DND-41 (cell line): ENCODE measurements at regions not wholly inside any gene's neighbourhood (a gene's known extent, or its start where the extent isn't known, plus 50 kb on each side); places are given as distances from the start of the nearest gene placed in this dataset.

ENCODE experiments used
- ATAC-seq: fragments of 200-7000 bp; cut with Tn5 transposase; 3 replicates; pipeline ENCODE4 v1.9.1; 2021; ENCODE audit warnings: low read depth; ENCODE audit not compliant: insufficient read depth
- DNase-seq: peaks from one replicate; pipeline ENCODE4 v3.0.0-alpha.2; 2020
- H2AFZ ChIP-seq: 2 replicates; pipeline ENCODE4 v1.6.0; 2012; ENCODE audit warnings: low read depth, low read length
- H3K27ac ChIP-seq: 2 replicates; pipeline ENCODE4 v1.5.1; 2012; ENCODE audit warnings: low read length, inconsistent platforms
- H3K27me3 ChIP-seq: fragments of 200-600 bp; sonication (generic); 2 replicates; pipeline ENCODE4 v1.6.0; 2012; ENCODE audit warnings: low read length, mild to moderate bottlenecking, inconsistent platforms; ENCODE audit not compliant: insufficient read depth, poor library complexity
- H3K36me3 ChIP-seq: 2 replicates; pipeline ENCODE4 v1.5.1; 2012; ENCODE audit warnings: low read length, inconsistent platforms; ENCODE audit not compliant: insufficient read depth
- H3K4me1 ChIP-seq: 2 replicates; pipeline ENCODE4 v1.5.1; 2012; ENCODE audit warnings: mild to moderate bottlenecking, low read length; ENCODE audit not compliant: insufficient read depth
- H3K4me2 ChIP-seq: 2 replicates; pipeline ENCODE4 v1.6.0; 2012; ENCODE audit warnings: mild to moderate bottlenecking, moderate library complexity, low read length, inconsistent platforms; ENCODE audit not compliant: insufficient read depth
- H3K4me3 ChIP-seq, 2 experiments: fragments of 200-600 bp in 1 of 2; shearing (Covaris generic) in 1 of 2; 2 replicates each; pipeline ENCODE4 v1.5.1; 2012 to 2016; ENCODE audit warnings: inconsistent platforms in 2 of 2, low read length in 2 of 2, mild to moderate bottlenecking in 2 of 2, low read depth in 1 of 2, moderate library complexity in 1 of 2
- H3K79me2 ChIP-seq: 2 replicates; pipeline ENCODE4 v1.6.0; 2012; ENCODE audit warnings: low read length, inconsistent platforms; ENCODE audit not compliant: insufficient read depth
- H3K9ac ChIP-seq: 2 replicates; pipeline ENCODE4 v1.6.0; 2012; ENCODE audit warnings: low read depth, mild to moderate bottlenecking, inconsistent platforms, low read length, moderate library complexity
- H3K9me3 ChIP-seq: 2 replicates; pipeline ENCODE4 v1.5.1; 2012; ENCODE audit warnings: low read length, moderate library complexity, mild to moderate bottlenecking, inconsistent platforms; ENCODE audit not compliant: insufficient read depth, severe bottlenecking
- H4K20me1 ChIP-seq: 2 replicates; pipeline ENCODE4 v1.6.0; 2012; ENCODE audit warnings: low read length; ENCODE audit not compliant: insufficient read depth
- CTCF ChIP-seq: IDR thresholded peaks from 2 replicates; pipeline ENCODE4 v1.5.1; 2012; ENCODE audit warnings: borderline replicate concordance, low read length, moderate library complexity, mild to moderate bottlenecking; ENCODE audit not compliant: poor library complexity, severe bottlenecking; ENCODE audit errors: extremely low read depth
- EZH2 ChIP-seq: IDR thresholded peaks from 3 replicates; pipeline ENCODE4 v1.6.1; 2012; ENCODE audit warnings: borderline replicate concordance, low read depth, mild to moderate bottlenecking, moderate library complexity, low read length, inconsistent platforms; ENCODE audit not compliant: severe bottlenecking

GRCh38 chr5:167732499-167732898 is 558.9 kb upstream of the WWC1 start:
- H3K79me2 ChIP-seq, result no peaks in the 10 kb centered on the region
- no peak overlapping the region for H3K4me2 ChIP-seq
- H3K9me3 ChIP-seq, result no peaks in the 10 kb centered on the region
- no peaks in the 10 kb centered on the region for H3K36me3 ChIP-seq
- TF ChIP-seq CTCF (no peak), EZH2 (no peak)
- H3K9ac ChIP-seq, result no peak overlapping the region
- ATAC-seq (no peak), DNase-seq (no peak)
- no peak overlapping the region for H2AFZ ChIP-seq
- no peak overlapping the region for H3K4me3 ChIP-seq
- H4K20me1 ChIP-seq, result no peaks in the 10 kb centered on the region
- H3K27me3 ChIP-seq, result no peaks in the 10 kb centered on the region
- H3K4me1 ChIP-seq, result no peaks in the 10 kb centered on the region
- no peak overlapping the region for H3K27ac ChIP-seq

- H3K4me1 ChIP-seq, result no peaks in the 10 kb centered on the region
- H3K4me3 ChIP-seq, result no peak overlapping the region
- H3K9ac ChIP-seq, result no peak overlapping the region
- DNase-seq (no peak), ATAC-seq (no peak)
- no peak overlapping the region for H3K4me2 ChIP-seq
- no peak overlapping the region for H3K27ac ChIP-seq
- no peaks in the 10 kb centered on the region for H3K79me2 ChIP-seq
- no peak for TF ChIP-seq CTCF
- no peak for TF ChIP-seq EZH2
- no peak overlapping the region for H2AFZ ChIP-seq
- H3K27me3 ChIP-seq, result no peaks in the 10 kb centered on the region
- no peaks in the 10 kb centered on the region for H3K9me3 ChIP-seq
- H4K20me1 ChIP-seq, result no peaks in the 10 kb centered on the region
- H3K36me3 ChIP-seq, result no peaks in the 10 kb centered on the region
Measured at GRCh38 chr5:167736992-167737391, 554.5 kb upstream of the WWC1 start.

GRCh38 chr5:167743695-167744464 is 547.6 kb upstream of the WWC1 start:
- no peak overlapping the region for H3K27ac ChIP-seq
- TF ChIP-seq CTCF (no peak), EZH2 (no peak)

GRCh38 chr5:167745868-167746267 is 545.6 kb upstream of the WWC1 start:
- Histone ChIP-seq H3K4me1 (no peaks in the 10 kb centered on the region), H3K36me3 (no peaks in the 10 kb centered on the region), H3K9me3 (no peaks in the 10 kb centered on the region), H3K27ac (no peak overlapping the region), H3K4me2 (no peak overlapping the region), H3K9ac (no peak overlapping the region), H2AFZ (no peak overlapping the region), H3K4me3 (no peak overlapping the region), H3K79me2 (no peaks in the 10 kb centered on the region), H3K27me3 (no peaks in the 10 kb centered on the region), H4K20me1 (no peaks in the 10 kb centered on the region)
- TF ChIP-seq CTCF (no peak), EZH2 (no peak)
- DNase-seq (no peak), ATAC-seq (no peak)

More at GRCh38 chr5:167743695-167744464, 547.6 kb upstream of the WWC1 start:
- Histone ChIP-seq H3K4me2 (no peak overlapping the region), H3K27me3 (no peaks in the 10 kb centered on the region), H3K79me2 (no peaks in the 10 kb centered on the region), H3K4me1 (no peaks in the 10 kb centered on the region), H4K20me1 (no peaks in the 10 kb centered on the region), H3K9ac (no peak overlapping the region), H2AFZ (no peak overlapping the region), H3K36me3 (no peaks in the 10 kb centered on the region), H3K4me3 (no peak overlapping the region), H3K9me3 (no peaks in the 10 kb centered on the region)
- ATAC-seq, result no peak
- no peak for DNase-seq
